SKM-1 treated with dmso at 0.1 percent for 144 hours (cell line): ENCODE measurements at regions not wholly inside any gene's neighbourhood (a gene's known extent, or its start where the extent isn't known, plus 50 kb on each side); places are given as distances from the start of the nearest gene placed in this dataset.
"Not testable (repeated sequence)": the region's sequence is repeated elsewhere in the genome, so short reads cannot be mapped to it uniquely, and the experiment has no call there.

ENCODE experiments used
- DNase-seq: peaks from one replicate; lab custom pipeline; 2025; ENCODE audit not compliant: unreplicated experiment; lab: John Stamatoyannopoulos, UW

- no peak for DNase-seq
Measured at GRCh38 chr3:71961378-71961777, 176.4 kb upstream of the PROK2 start.

DNA sequence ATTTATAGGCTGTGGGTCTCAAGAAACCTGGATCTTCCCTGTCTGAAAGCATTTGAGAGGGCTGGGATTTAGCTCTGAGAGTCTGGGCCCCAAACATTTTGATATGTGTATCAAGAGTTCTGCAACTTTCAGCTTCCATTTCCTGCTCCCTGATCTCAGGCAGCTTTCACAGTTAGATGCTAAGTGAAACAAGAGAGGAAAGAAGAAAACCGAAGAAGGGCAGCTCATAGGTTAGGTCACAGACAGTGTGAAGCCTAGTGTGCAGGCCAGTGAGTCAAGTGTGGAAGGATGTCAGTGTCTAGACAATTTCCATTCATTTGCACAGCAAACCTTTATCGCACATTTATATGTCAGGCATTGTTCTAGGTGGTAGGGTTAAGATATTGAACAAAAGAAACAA is 173.6 kb upstream of the PROK2 start:
- DNase-seq: no peak

DNA sequence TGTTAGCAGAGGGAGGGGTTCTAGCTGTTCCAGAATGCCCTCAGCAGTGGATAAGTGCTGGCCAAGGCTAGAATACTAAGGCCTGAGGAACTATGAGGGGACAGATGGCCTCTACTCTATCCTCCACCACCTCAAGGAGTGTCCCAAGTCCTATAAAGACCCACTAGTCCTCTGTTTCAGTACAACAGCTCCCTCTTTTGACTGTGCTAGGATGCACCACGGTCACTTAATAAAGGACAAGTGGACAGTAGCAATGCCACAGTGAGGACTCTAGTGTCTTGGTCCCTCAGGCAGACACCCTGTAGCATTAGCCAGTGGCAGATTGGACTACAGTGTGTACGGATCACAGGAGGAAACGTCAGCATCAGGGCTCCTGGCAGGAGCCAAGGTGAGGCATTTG is 171.8 kb upstream of the PROK2 start:
- DNase-seq: no peak

DNA sequence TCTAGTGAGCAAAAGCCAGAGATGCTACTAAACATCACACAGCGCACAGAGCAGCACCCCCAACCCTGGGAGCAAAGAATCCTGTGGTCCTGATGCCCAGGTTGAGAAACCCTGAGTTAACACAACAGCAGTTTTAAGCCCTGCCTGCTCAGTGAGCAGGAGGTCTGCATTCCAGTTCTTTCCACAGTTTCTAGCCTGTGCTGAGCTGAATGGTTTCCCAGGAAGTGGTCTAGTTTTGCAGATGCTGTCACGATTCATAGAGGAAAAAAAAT is 171.1 kb upstream of the PROK2 start:
- no peak for DNase-seq

DNA sequence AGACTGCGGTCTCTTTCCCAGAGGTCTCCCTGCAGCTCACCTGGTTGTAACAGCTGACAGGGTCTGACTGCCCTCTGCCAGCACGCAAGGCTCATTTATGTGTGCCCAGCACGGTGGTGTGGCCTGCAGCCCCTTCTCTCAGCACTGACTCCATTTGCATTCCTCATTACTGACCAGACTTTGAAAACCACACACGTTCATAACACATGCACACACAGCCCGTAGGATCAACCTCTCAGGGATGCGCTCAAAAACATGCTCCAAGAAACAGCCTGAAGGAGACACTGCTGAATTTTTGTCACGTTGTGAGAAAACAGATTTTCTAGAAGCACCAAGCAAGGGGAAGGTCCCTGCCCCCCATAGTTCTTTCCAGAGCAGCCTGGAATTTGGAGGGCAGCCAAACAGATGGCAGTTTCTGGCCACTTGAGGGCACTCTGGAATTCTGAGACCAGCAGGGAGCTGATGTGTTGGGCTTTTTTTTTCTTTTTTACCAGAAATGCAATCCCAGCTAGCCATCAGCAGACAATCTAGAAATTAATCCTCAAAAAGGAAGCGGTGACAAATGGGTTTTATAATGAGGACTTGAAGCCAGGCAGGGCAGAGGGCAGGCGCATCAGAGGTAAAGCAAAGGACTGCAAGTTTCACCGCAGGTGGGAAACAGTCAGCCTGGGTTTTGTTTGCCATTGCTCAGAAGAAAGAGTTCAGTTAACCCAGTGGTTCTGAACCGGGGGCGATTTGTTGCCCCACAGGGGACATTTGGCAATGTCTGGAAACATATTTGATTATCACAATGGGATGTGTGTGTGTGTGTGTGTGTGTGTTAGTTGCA is 170.5 kb upstream of the PROK2 start:
- peak; percentile 30 for DNase-seq

DNA sequence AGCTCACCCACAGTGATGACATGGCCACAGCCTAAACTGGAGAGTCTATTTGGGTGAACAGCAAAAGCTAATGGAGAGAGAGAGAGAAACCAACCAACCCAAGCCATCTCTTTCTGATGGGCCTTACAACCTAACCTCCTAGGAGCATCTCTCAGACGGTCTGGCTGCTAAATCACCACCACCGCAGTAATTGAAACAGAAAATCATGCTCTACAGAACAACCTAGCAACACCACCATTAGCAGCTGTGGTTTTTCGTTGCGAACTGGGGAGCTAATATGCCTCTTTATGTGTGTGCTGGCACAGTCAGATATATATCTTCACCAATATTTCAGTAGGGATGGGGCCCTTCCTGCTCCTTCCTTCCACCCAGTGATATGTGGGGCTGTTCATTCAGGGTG is 166.9 kb upstream of the PROK2 start:
- no peak for DNase-seq

DNA sequence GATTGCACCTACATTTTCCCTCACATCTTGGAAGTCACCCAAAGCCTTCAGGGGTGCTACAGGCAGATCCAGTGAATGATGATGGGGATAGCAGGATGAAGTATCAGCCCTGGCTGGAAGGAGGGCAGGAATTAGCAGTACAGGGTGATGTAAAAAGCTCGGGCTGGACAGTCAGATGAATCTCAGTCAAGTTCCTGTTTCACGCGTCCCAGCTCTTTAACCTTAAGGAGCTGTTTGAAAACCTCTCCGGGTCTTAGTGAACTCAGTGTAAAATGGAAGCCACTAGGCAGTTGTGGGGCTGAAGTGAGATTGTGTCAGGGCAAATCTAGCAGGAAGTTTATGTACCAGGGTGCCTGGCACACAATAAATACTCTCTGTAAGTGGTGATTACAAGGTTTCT is 166.4 kb upstream of the PROK2 start:
- DNase-seq: no peak

GRCh38 chr3:71949442-71949841 is 164.5 kb upstream of the PROK2 start:
- no peak for DNase-seq

DNA sequence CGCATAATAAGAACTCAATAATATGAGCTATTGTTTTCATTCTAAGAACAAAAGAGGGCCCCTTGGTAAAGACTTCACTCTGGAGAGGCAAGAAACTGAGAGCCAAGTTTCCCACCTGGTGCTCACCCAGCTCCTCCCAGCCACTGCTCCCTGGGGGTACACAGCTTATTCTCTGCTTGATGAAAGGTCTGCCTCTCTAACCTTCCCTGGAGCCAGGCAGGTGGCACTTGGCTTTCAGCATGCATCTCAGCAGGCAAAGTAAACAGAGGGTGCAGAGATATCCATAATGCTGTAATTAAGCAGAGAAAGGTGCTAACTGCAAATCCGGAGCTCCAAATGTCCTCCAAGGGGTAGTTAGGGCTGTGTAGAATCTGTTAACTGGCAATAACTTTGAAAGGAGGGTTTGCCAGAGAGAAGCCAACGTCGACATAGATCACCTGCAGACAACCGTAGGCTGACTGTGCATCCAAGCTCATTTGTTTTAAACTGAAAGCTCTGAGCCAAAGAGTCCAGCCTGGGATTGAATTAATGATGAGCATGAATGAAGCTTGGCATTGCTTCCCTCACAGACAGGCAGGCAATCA is 159.6 kb upstream of the PROK2 start:
- DNase-seq: no peak

GRCh38 chr3:71942432-71943187 is 157.7 kb upstream of the PROK2 start:
- no peak for DNase-seq

DNA sequence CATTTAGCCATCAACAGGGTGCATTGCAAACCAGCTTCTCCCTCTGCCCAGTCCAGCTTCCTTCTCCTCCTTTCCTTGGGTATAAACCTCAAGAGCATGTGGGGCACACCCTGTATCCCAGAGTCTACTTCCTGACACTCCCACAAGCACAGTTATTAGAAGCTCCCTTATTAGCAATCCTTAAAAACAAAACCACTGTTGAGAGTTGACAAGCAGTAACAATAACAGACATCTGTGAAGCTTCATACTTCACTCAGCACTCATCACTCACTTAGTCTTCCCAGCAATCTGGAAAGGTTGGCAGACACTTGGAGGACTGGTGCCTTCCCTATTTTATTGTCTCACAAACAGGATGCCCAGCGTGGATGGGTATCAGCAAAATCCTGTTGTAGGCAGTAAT is 155.5 kb upstream of the PROK2 start:
- no peak for DNase-seq

- not testable (repeated sequence) for DNase-seq
Measured at GRCh38 chr3:71938081-71938480, 153.1 kb upstream of the PROK2 start.

DNA sequence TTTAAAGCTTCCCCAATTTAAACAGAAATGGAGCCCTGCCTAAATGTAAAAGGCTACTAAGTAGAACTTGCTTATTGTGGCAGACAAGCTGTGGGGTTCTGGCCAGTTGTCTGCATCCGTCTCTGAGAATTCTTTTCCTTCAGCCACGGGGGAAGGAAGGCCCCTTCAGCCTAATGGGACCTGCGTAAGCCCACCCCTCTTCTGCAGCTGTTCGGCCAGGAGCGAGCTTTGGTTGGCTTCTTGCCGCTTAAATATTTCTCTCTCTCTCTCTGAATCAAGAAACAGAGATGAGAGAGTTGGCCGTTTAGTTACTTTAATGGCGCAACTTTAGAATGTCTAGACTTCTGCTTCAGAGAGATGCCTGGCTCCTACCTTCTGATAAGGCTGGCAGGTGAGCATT is 151.7 kb upstream of the PROK2 start:
- no peak for DNase-seq

- no peak for DNase-seq
Measured at GRCh38 chr3:71934520-71935270, 149.7 kb upstream of the PROK2 start.

- DNase-seq: no peak
Measured at GRCh38 chr3:71931922-71932321, 147.0 kb upstream of the PROK2 start.

- no peak for DNase-seq
Measured at GRCh38 chr3:71930056-71930991, 145.4 kb upstream of the PROK2 start.

GRCh38 chr3:71928212-71928611 is 143.3 kb upstream of the PROK2 start:
- DNase-seq: no peak

DNA sequence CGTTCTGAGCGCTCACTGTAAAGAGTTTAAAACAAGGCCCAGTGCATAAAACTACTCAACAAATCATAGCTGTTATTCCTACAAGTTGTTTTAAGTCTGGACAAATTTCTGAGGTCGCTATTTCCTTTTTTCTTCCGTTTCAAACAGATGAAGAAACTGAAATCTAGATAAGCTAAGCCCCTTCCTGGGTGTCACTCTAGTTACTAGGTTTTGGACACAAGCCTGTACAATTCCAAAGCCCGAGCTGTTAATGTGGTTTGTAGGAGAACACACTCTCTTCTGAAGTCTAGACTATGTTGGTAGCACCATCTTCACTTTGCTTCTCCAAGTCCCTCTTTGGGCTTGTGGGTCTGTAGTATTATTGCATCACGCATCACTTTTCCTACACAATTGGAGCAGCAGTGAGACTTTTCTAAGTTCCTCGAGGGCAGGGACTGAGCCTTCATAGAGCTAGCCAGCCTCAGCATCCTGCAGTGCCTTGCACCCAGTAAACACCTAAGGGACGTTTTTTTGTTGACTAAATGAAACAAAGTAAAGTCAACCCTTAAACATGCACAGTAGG is 142.6 kb upstream of the PROK2 start:
- no peak for DNase-seq

- DNase-seq: no peak
Measured at GRCh38 chr3:71926616-71927015, 141.7 kb upstream of the PROK2 start.

GRCh38 chr3:71926262-71926600 is 141.3 kb upstream of the PROK2 start:
- DNase-seq: no peak
